HT1080 (cell line): ENCODE measurements at regions not wholly inside any gene's neighbourhood (a gene's known extent, or its start where the extent isn't known, plus 50 kb on each side); places are given as distances from the start of the nearest gene placed in this dataset.
"Not testable (repeated sequence)": the region's sequence is repeated elsewhere in the genome, so short reads cannot be mapped to it uniquely, and the experiment has no call there.

Source experiments
- DNase-seq: peaks from one replicate; pipeline ENCODE4 v3.0.0-alpha.2; 2015; ENCODE audit warnings: low read depth

- DNase-seq, result no peak
These were observed 723.4 kb downstream of the ZPLD1 start for GRCh38 chr3:103158183-103158582.

- no peak for DNase-seq
These were observed 732.1 kb downstream of the ZPLD1 start for GRCh38 chr3:103166890-103167289.

GRCh38 chr3:103167850-103168249 is 733.0 kb downstream of the ZPLD1 start:
- DNase-seq, result no peak

GRCh38 chr3:103169289-103169688 is 734.5 kb downstream of the ZPLD1 start:
- DNase-seq, result peak; percentile 42

- no peak for DNase-seq
These were observed 735.8 kb downstream of the ZPLD1 start for GRCh38 chr3:103170651-103171050.

GRCh38 chr3:103173940-103174339 is 739.1 kb downstream of the ZPLD1 start:
- DNase-seq, result no peak

GRCh38 chr3:103181160-103181559 is 746.3 kb downstream of the ZPLD1 start:
- peak; percentile 13 for DNase-seq

- peak; percentile 47 for DNase-seq
These were observed 750.0 kb downstream of the ZPLD1 start for GRCh38 chr3:103184772-103185171.

GRCh38 chr3:103189941-103190340 is 755.1 kb downstream of the ZPLD1 start:
- DNase-seq, result no peak

- peak; percentile 18 for DNase-seq
These were observed 760.4 kb downstream of the ZPLD1 start for GRCh38 chr3:103195216-103195615.

- no peak for DNase-seq
These were observed 768.6 kb downstream of the ZPLD1 start for GRCh38 chr3:103203441-103203840.

- peak; percentile 1 for DNase-seq
These were observed 775.8 kb downstream of the ZPLD1 start for GRCh38 chr3:103210583-103210982.

GRCh38 chr3:103218146-103218545 is 783.3 kb downstream of the ZPLD1 start:
- no peak for DNase-seq

GRCh38 chr3:103218793-103219192 is 784.0 kb downstream of the ZPLD1 start:
- peak; percentile 59 for DNase-seq

GRCh38 chr3:103227651-103228050 is 792.8 kb downstream of the ZPLD1 start:
- no peak for DNase-seq

- no peak for DNase-seq
These were observed 812.6 kb downstream of the ZPLD1 start for GRCh38 chr3:103247459-103247858.

- not testable (repeated sequence) for DNase-seq
These were observed 820.0 kb downstream of the ZPLD1 start for GRCh38 chr3:103254827-103255226.

GRCh38 chr3:103269287-103269686 is 834.5 kb downstream of the ZPLD1 start:
- no peak for DNase-seq

GRCh38 chr3:103271575-103271974 is 836.8 kb downstream of the ZPLD1 start:
- DNase-seq, result no peak

GRCh38 chr3:103295974-103296570 is 861.3 kb downstream of the ZPLD1 start:
- no peak for DNase-seq

- not testable (repeated sequence) for DNase-seq
These were observed 862.7 kb downstream of the ZPLD1 start for GRCh38 chr3:103297502-103297901.

GRCh38 chr3:103306104-103306503 is 871.3 kb downstream of the ZPLD1 start:
- DNase-seq, result no peak

GRCh38 chr3:103308921-103309320 is 874.1 kb downstream of the ZPLD1 start:
- no peak for DNase-seq

GRCh38 chr3:103319912-103320311 is 885.1 kb downstream of the ZPLD1 start:
- no peak for DNase-seq
